Neuronal stem cell (in vitro differentiated cells): ENCODE measurements at regions not wholly inside any gene's neighbourhood (a gene's known extent, or its start where the extent isn't known, plus 50 kb on each side); places are given as distances from the start of the nearest gene placed in this dataset.

Experiments
- DNase-seq: peaks from one replicate; pipeline ENCODE4 v3.0.0-alpha.2; 2013; ENCODE audit warnings: low spot score
- H2AFZ ChIP-seq: one replicate; pipeline ENCODE4 v1.6.1; 2013; ENCODE audit warnings: mild to moderate bottlenecking, low read length, inconsistent platforms
- H2AK5ac ChIP-seq: 2 replicates; pipeline ENCODE4 v1.6.1; 2013; ENCODE audit warnings: low read depth, mild to moderate bottlenecking, inconsistent platforms, low read length, moderate library complexity, mixed read lengths
- H2BK120ac ChIP-seq: 2 replicates; pipeline ENCODE4 v1.6.1; 2013; ENCODE audit warnings: low read depth, mild to moderate bottlenecking, inconsistent platforms, low read length, moderate library complexity, mixed read lengths
- H2BK12ac ChIP-seq: one replicate; pipeline ENCODE4 v1.6.1; 2013; ENCODE audit warnings: low read length, inconsistent platforms
- H2BK15ac ChIP-seq: 2 replicates; pipeline ENCODE4 v1.6.1; 2013; ENCODE audit warnings: mild to moderate bottlenecking, low read length, inconsistent platforms, mixed read lengths
- H2BK5ac ChIP-seq: one replicate; pipeline ENCODE4 v1.6.1; 2013; ENCODE audit warnings: inconsistent platforms, mild to moderate bottlenecking, low read length, moderate library complexity
- H3K14ac ChIP-seq: one replicate; pipeline ENCODE4 v1.6.1; 2013; ENCODE audit warnings: low read length, inconsistent platforms
- H3K18ac ChIP-seq: 2 replicates; pipeline ENCODE4 v1.6.1; 2013; ENCODE audit warnings: low read length, inconsistent platforms
- H3K23ac ChIP-seq: 2 replicates; pipeline ENCODE4 v1.6.1; 2013; ENCODE audit warnings: low read depth, mild to moderate bottlenecking, mixed read lengths, low read length, inconsistent platforms; ENCODE audit not compliant: poor library complexity
- H3K27ac ChIP-seq: replicated peaks from 3 replicates; pipeline ENCODE4 v1.5.1; 2013; ENCODE audit warnings: low read length, inconsistent platforms
- H3K27me3 ChIP-seq, 3 experiments: 2 replicates each; pipeline ENCODE4 v1.6.1; 2013; ENCODE audit warnings: low read length in 3 of 3, mild to moderate bottlenecking in 2 of 3, inconsistent platforms in 1 of 3, low read depth in 1 of 3, mixed read lengths in 1 of 3, moderate library complexity in 1 of 3; ENCODE audit not compliant: control insufficient read depth in 3 of 3, insufficient read depth in 3 of 3
- H3K36me3 ChIP-seq, 2 donors: replicated peaks in 1 of 2; 2 replicates each; pipeline ENCODE4 v1.6.1; 2013; ENCODE audit warnings: low read length in 2 of 2; ENCODE audit not compliant: control insufficient read depth in 2 of 2, insufficient read depth in 2 of 2
- H3K4ac ChIP-seq: 2 replicates; pipeline ENCODE4 v1.6.1; 2013; ENCODE audit warnings: inconsistent platforms, mild to moderate bottlenecking, low read length, moderate library complexity
- H3K4me1 ChIP-seq, 2 donors: 1 replicate in 1 of 2; 2 replicates in 1 of 2; pipeline ENCODE4 v1.6.1; 2013; ENCODE audit warnings: low read length in 2 of 2, low read depth in 1 of 2; ENCODE audit not compliant: control insufficient read depth in 2 of 2, insufficient read depth in 1 of 2
- H3K4me2 ChIP-seq: one replicate; pipeline ENCODE4 v1.6.1; 2013; ENCODE audit warnings: mild to moderate bottlenecking, low read length, inconsistent platforms; ENCODE audit not compliant: insufficient read depth, poor library complexity, severe bottlenecking
- H3K4me3 ChIP-seq, 2 donors: 2 replicates each; pipeline ENCODE4 v1.5.1; 2013; ENCODE audit warnings: low read length in 2 of 2, mild to moderate bottlenecking in 2 of 2, inconsistent platforms in 1 of 2, moderate library complexity in 1 of 2
- H3K79me1 ChIP-seq: one replicate; pipeline ENCODE4 v1.6.1; 2013; ENCODE audit warnings: low read depth, mild to moderate bottlenecking, inconsistent platforms, low read length, moderate library complexity
- H3K9ac ChIP-seq: one replicate; pipeline ENCODE4 v1.6.1; 2013; ENCODE audit warnings: mild to moderate bottlenecking, low read depth, low read length, inconsistent platforms; ENCODE audit not compliant: poor library complexity
- H3K9me3 ChIP-seq, 2 donors: replicated peaks in 1 of 2; 2 replicates each; pipeline versions ENCODE3 to v1.6.1; 2013; ENCODE audit warnings: low read length in 2 of 2, mild to moderate bottlenecking in 2 of 2, inconsistent platforms in 1 of 2, low read depth in 1 of 2, mixed read lengths in 1 of 2, moderate library complexity in 1 of 2; ENCODE audit not compliant: control insufficient read depth in 2 of 2, insufficient read depth in 1 of 2
- H4K8ac ChIP-seq: one replicate; pipeline ENCODE4 v1.6.1; 2013; ENCODE audit warnings: low read depth, mild to moderate bottlenecking, inconsistent platforms, low read length, moderate library complexity
- H4K91ac ChIP-seq: one replicate; pipeline ENCODE4 v1.6.1; 2013; ENCODE audit warnings: low read length, low read depth, mild to moderate bottlenecking, inconsistent platforms; ENCODE audit not compliant: poor library complexity
- WGBS, 2 donors: extraction: QIAGEN DNeasy Blood & Tissue Kit; methylation state at CpG; one replicate each; pipeline ENCODE4 v1.1.7; 2013; ENCODE audit warnings: missing lambda C conversion rate in 2 of 2, mixed read lengths in 1 of 2; ENCODE audit not compliant: insufficient read length in 2 of 2, insufficient replicate concordance in 1 of 2; ENCODE audit errors: extremely low coverage in 2 of 2; 5-methylcytosine and 5-hydroxymethylcytosine counted together

DNA sequence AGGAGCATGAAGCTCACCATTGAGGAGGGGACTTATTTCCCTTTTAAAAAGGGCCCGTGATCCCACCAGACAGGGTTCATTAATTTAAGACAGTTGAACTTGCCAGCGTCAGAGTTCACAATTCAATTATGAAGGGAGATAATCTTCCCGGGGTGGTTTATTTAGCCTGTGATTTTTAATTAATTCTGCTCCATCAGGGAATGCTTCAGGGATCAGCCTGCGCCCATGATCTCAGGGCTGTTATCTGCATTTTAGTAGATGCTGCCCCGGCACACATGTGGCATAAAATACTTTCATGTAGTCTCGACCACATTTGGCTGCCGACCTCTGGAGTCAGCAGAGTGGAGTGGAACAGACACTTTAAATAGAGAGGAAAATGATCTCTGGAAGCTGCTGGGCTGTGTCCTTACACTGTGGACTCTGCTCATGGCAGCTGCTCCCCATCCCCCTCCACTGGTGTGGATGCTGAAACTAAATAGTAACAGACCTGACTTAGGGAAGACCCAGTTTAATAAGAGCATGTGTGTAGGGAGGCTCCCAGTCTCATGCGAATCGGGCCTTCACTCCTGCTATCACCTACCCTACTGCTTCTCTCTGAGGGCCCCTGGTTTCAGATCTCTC is 256.9 kb downstream of the TEX29 start:
- Histone ChIP-seq H3K18ac (no peak overlapping the region), H2BK5ac (no peak overlapping the region), H3K9me3 (peaks cover 9 to 16% of the 10 kb centered on the region in 2 donors), H2BK15ac (no peak overlapping the region), H3K23ac (no peak overlapping the region), H3K79me1 (no peaks in the 10 kb centered on the region), H3K27me3 (peaks cover 0 to 4% (median 0%) of the 10 kb centered on the region in 3 experiments), H3K4me1 (no peaks in the 10 kb centered on the region), H3K4ac (no peak overlapping the region), H3K9ac (no peak overlapping the region), H3K27ac (no peak overlapping the region), H2BK120ac (no peak overlapping the region), H4K8ac (no peak overlapping the region), H2AK5ac (no peak overlapping the region), H4K91ac (no peak overlapping the region), H3K36me3 (no peaks in the 10 kb centered on the region), H3K4me2 (no peak overlapping the region), H3K14ac (no peak overlapping the region), H3K4me3 (no peak overlapping the region), H2AFZ (no peak overlapping the region), H2BK12ac (no peak overlapping the region)
- no peak for DNase-seq
- no CpG with 5 or more reads among the region's 9 CpGs for WGBS, 2 donors

DNA sequence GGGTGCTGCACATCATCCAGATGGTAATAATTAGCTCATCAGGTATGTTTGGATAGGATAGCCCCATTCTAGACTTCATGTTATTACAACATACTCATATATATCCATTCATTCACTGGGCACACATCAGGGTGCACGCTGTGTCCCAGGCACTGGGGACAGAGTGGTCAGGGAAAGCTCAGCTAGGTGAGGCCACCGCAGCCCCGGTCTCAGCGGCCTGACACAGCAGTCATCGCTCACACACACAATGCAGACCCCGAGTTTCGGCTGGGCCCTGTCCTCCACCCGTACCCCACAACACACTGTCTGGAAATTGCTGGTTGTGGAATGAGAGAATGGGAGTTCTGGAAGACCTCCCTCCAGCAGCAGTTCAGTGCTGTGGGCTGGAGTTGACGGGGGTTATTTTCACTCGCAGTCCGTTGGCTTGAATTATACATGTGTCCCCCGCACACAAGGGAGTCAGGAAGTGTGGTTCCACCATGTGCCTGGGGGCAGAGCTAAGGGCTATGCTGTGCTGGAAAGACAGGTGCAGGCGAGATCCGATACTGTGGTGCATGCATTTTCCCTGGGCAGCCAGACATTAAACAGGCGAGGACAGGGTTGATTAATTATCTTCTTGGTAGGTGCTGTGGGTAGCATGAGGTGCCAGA is 257.6 kb downstream of the TEX29 start:
- no CpG with 5 or more reads among the region's 15 CpGs for WGBS, 2 donors

DNA sequence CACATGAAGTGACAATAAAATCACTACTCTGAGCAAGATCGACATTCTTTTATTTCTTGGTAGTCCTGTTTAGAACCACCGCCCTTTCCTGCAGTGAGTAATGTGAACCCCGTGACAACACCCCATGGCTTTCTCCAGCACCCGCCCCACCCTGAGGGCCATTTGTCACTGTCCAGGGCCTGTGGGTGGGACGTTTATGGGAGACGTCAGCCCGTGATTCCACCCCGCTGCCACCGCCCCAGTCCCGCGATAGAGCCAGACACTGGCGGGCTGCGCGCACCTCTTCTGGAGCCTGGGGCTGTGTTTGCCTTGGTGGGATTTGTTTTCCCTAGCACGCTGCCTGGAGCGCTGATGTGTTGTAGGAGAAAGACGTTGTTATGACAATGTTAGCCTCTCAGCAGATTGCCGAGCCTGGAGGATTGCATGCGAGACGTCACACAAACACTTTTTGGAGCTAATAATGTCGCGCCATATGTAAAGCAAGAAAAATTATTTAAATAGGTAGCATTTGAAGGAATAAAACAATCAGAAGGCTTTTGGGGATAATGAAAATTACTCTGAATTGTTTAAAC is 263.7 kb downstream of the TEX29 start:
- Histone ChIP-seq H2BK5ac (no peak overlapping the region), H3K36me3 (no peaks in the 10 kb centered on the region), H2BK15ac (no peak overlapping the region), H4K8ac (no peak overlapping the region), H3K27me3 (peaks cover 0 to 4% (median 0%) of the 10 kb centered on the region in 3 experiments), H3K4me2 (no peak overlapping the region), H2AK5ac (no peak overlapping the region), H3K79me1 (no peaks in the 10 kb centered on the region), H3K14ac (no peak overlapping the region), H3K4me3 (no peak overlapping the region), H3K27ac (no peak overlapping the region), H2BK120ac (no peak overlapping the region), H4K91ac (no peak overlapping the region), H3K9ac (no peak overlapping the region), H2AFZ (no peak overlapping the region), H3K18ac (no peak overlapping the region), H3K23ac (no peak overlapping the region), H3K4ac (no peak overlapping the region), H3K4me1 (no peaks in the 10 kb centered on the region), H3K9me3 (peaks cover 3 to 9% of the 10 kb centered on the region in 2 donors), H2BK12ac (no peak overlapping the region)
- DNase-seq = no peak
- no CpG with 5 or more reads among the region's 22 CpGs for WGBS, 2 donors

More for the DNA sequence above, 257.6 kb downstream of the TEX29 start:
- Histone ChIP-seq H3K9ac (no peak overlapping the region), H4K8ac (no peak overlapping the region), H2BK120ac (no peak overlapping the region), H3K14ac (no peak overlapping the region), H3K27ac (no peak overlapping the region), H3K23ac (no peak overlapping the region), H3K4ac (no peak overlapping the region), H4K91ac (no peak overlapping the region), H3K4me2 (no peak overlapping the region), H2BK15ac (no peak overlapping the region), H2AK5ac (peak overlapping the region; percentile 51), H2AFZ (no peak overlapping the region), H3K36me3 (no peaks in the 10 kb centered on the region), H3K4me3 (no peak overlapping the region), H2BK12ac (peak overlapping the region; percentile 30), H3K18ac (no peak overlapping the region), H3K27me3 (peaks cover 0 to 8% (median 0%) of the 10 kb centered on the region in 3 experiments), H3K79me1 (no peaks in the 10 kb centered on the region), H2BK5ac (no peak overlapping the region), H3K9me3 (peaks cover 9 to 16% of the 10 kb centered on the region in 2 donors), H3K4me1 (no peaks in the 10 kb centered on the region)
- no peak for DNase-seq

DNA sequence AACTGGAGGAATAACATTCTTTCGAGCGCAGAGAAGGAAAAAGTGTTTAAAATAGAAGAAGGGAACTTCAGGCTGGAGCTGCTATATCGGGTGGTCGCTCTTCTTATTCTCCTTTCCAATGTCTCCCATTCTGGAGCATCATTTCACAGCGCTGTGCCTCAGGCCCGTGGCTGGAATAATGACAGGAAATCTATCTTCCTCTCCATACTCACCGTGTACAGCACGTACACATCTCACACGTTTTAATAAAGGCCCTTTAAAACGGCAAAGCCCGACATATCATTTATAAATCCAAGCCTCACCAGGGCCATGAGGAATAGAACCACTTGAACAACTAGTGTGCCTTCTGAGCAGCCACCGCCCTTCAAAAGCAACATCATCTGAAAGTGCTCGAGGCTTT is 264.4 kb downstream of the TEX29 start:
- H3K4me2 ChIP-seq = no peak overlapping the region
- H3K23ac ChIP-seq = no peak overlapping the region
- H3K18ac ChIP-seq = no peak overlapping the region
- H2BK5ac ChIP-seq = no peak overlapping the region
- H3K9me3 ChIP-seq = peaks cover 3 to 5% of the 10 kb centered on the region in 2 donors
- no peak overlapping the region for H2BK120ac ChIP-seq
- no peak overlapping the region for H2AFZ ChIP-seq
- no peaks in the 10 kb centered on the region for H3K79me1 ChIP-seq
- no peak overlapping the region for H4K8ac ChIP-seq
- WGBS, 2 donors = no CpG with 5 or more reads among the region's 13 CpGs
- no peak overlapping the region for H3K27ac ChIP-seq
- no peak for DNase-seq
- no peak overlapping the region for H4K91ac ChIP-seq
- H3K4ac ChIP-seq = no peak overlapping the region
- H3K14ac ChIP-seq = no peak overlapping the region
- no peak overlapping the region for H2BK15ac ChIP-seq
- H3K27me3 ChIP-seq = peaks cover 0 to 4% (median 0%) of the 10 kb centered on the region in 3 experiments
- no peak overlapping the region for H3K9ac ChIP-seq
- no peak overlapping the region for H2AK5ac ChIP-seq
- no peak overlapping the region for H2BK12ac ChIP-seq
- H3K36me3 ChIP-seq = no peaks in the 10 kb centered on the region
- H3K4me1 ChIP-seq = no peaks in the 10 kb centered on the region
- no peak overlapping the region for H3K4me3 ChIP-seq
